HFF-Myc (cell line): ENCODE measurements at regions not wholly inside any gene's neighbourhood (a gene's known extent, or its start where the extent isn't known, plus 50 kb on each side); places are given as distances from the start of the nearest gene placed in this dataset.

Experiments used
- DNase-seq: peaks from one replicate; pipeline ENCODE4 v3.0.0-alpha.2; 2011; ENCODE audit warnings: low read depth; ENCODE audit errors: extremely low read depth
- H3K4me3 ChIP-seq: replicated peaks from 2 replicates; pipeline ENCODE4 v1.5.1; 2011; ENCODE audit warnings: low read depth, mild to moderate bottlenecking, control low read depth, low read length
- CTCF ChIP-seq: IDR thresholded peaks from 2 replicates; pipeline ENCODE4 v1.5.1; 2012; ENCODE audit warnings: mild to moderate bottlenecking, low read depth, low read length, control low read depth; ENCODE audit errors: missing control alignments

- no peak overlapping the region for H3K4me3 ChIP-seq
- no peak for DNase-seq
- no peak for TF ChIP-seq CTCF
Observed at GRCh38 chr18:38074298-38074876, 508.8 kb upstream of the CELF4 start.

- no peak for DNase-seq
- H3K4me3 ChIP-seq, result no peak overlapping the region
- TF ChIP-seq CTCF, result no peak
Observed at GRCh38 chr18:38067821-38068220, 502.2 kb upstream of the CELF4 start.

- no peak overlapping the region for H3K4me3 ChIP-seq
- TF ChIP-seq CTCF, result no peak
- no peak for DNase-seq
Observed at GRCh38 chr18:38067086-38067485, 501.5 kb upstream of the CELF4 start.

- H3K4me3 ChIP-seq, result no peak overlapping the region
- TF ChIP-seq CTCF, result no peak
- DNase-seq, result no peak
Observed at GRCh38 chr18:38052879-38053590, 487.4 kb upstream of the CELF4 start.

GRCh38 chr18:38047820-38048219 lies 482.2 kb upstream of the CELF4 start:
- no peak overlapping the region for H3K4me3 ChIP-seq
- no peak for TF ChIP-seq CTCF
- no peak for DNase-seq

- TF ChIP-seq CTCF, result no peak
- H3K4me3 ChIP-seq, result no peak overlapping the region
- no peak for DNase-seq
Observed at GRCh38 chr18:38046651-38047050, 481.1 kb upstream of the CELF4 start.
